ENCODE measurements at regions not wholly inside any gene's neighbourhood (a gene's known extent, or its start where the extent isn't known, plus 50 kb on each side); places are given as distances from the start of the nearest gene placed in this dataset.

DNA sequence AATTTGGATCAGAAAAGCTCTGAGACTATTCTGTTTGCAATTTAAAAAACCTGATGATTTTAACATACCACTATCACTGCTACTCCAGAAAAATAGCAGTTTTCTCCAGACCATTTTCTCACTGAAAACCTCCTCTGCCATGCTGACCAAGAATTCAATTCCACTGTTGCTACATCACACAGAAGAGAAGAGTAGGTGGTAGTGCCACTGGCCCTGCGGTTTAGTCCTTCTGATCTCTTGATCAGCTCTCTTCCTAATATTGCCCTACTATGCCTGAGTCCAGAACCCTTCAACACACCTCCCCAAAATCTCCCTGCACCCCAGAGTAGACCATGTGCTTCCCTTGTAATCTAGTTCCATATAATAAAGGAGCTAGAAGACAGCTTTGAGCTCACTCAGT is 55.8 kb upstream of the HS3ST1 start:
- TF ChIP-seq EZH2 (IDR thresholded peaks at IDR 0.05) (no peak), FOXP2 (optimal IDR thresholded peaks at IDR 0.05; ENCODE audit: control extremely low read depth, extremely low read length, insufficient read depth) (no peak), POLR2AphosphoS5 (IDR thresholded peaks at IDR 0.05; ENCODE audit: borderline replicate concordance, low read depth, low read length) (no peak)
- H3K9me3 ChIP-seq (ENCODE audit: low read depth, low read length): no peaks in the 10 kb centered on the region
- H3K27ac ChIP-seq: no peak overlapping the region
- no peak for DNase-seq (ENCODE audit: low read depth, low spot score)
- no peak overlapping the region for H3K4me3 ChIP-seq
- H3K36me3 ChIP-seq (ENCODE audit: insufficient read depth, low read length): no peaks in the 10 kb centered on the region
- no peak overlapping the region for H3K9ac ChIP-seq (ENCODE audit: insufficient read length)

DNA sequence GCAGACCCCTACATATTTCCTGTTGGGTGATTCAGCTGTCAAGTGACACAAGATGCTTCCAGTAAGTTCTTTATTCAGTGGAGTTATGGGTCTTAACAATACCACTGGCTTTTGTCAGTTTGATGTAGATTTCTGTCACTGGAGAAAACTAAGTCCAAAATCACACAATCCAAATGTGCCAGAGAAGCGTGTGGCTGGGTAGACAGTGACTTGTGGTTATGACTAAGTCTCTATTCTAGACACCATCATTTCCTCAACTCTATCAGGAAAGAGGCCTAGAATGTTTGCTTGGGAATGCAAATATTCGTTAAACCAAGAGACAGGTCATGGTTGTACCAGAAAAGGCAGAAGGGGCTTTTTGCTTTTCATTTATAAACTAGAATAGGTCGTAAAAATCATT is 54.4 kb upstream of the HS3ST1 start:
- Histone ChIP-seq H3K36me3 (ENCODE audit: insufficient read depth, low read length) (no peaks in the 10 kb centered on the region), H3K9ac (ENCODE audit: insufficient read length) (no peak overlapping the region), H3K9me3 (ENCODE audit: low read depth, low read length) (no peaks in the 10 kb centered on the region), H3K4me3 (no peak overlapping the region), H3K27ac (no peak overlapping the region)
- no peak for TF ChIP-seq FOXP2 (optimal IDR thresholded peaks at IDR 0.05; ENCODE audit: control extremely low read depth, extremely low read length, insufficient read depth)
- TF ChIP-seq POLR2AphosphoS5 (IDR thresholded peaks at IDR 0.05; ENCODE audit: borderline replicate concordance, low read depth, low read length): no peak
- no peak for TF ChIP-seq EZH2 (IDR thresholded peaks at IDR 0.05)
- DNase-seq (ENCODE audit: low read depth, low spot score): no peak

DNA sequence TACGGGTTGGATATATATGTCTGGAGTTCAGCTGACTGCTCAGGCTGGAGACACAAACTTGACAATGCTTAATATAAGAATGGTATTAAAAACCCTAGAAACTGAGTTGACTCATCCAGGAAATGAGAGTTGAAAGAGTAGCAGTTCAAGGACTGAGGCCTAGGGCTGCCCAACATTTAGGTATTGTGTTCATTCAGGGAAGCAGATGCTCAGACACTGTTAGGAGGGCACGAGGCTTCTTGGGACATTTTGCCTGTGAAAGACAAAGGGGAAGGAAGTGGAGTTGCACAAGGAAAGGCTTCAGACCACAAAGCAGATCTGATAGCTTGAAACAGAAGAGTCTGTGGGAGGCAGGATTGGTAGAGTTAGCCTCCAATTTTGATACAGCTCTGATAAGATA is 52.0 kb upstream of the HS3ST1 start:
- Histone ChIP-seq H3K36me3 (ENCODE audit: insufficient read depth, low read length) (no peaks in the 10 kb centered on the region), H3K4me3 (no peak overlapping the region), H3K9me3 (ENCODE audit: low read depth, low read length) (no peaks in the 10 kb centered on the region), H3K27ac (no peak overlapping the region), H3K9ac (ENCODE audit: insufficient read length) (no peak overlapping the region)
- no peak for DNase-seq (ENCODE audit: low read depth, low spot score)
- TF ChIP-seq FOXP2 (optimal IDR thresholded peaks at IDR 0.05; ENCODE audit: control extremely low read depth, extremely low read length, insufficient read depth): no peak
- TF ChIP-seq POLR2AphosphoS5 (IDR thresholded peaks at IDR 0.05; ENCODE audit: borderline replicate concordance, low read depth, low read length): no peak
